Activated gamma-delta T cell treated with Interleukin-2 at 50 U/mL for 16 hours (primary cell): ENCODE measurements at regions not wholly inside any gene's neighbourhood (a gene's known extent, or its start where the extent isn't known, plus 50 kb on each side); places are given as distances from the start of the nearest gene placed in this dataset.
"Not testable (repeated sequence)": the region's sequence is repeated elsewhere in the genome, so short reads cannot be mapped to it uniquely, and the experiment has no call there.

Experiments
- DNase-seq: peaks from one replicate; pipeline ENCODE4 v3.0.0-alpha.2; 2020

GRCh38 chr12:116434155-116435011 lies 124.8 kb upstream of the MAP1LC3B2 start:
- DNase-seq = no peak

- DNase-seq = no peak
These were observed 123.2 kb upstream of the MAP1LC3B2 start for GRCh38 chr12:116435984-116436383.

- DNase-seq = no peak
These were observed 122.5 kb upstream of the MAP1LC3B2 start for GRCh38 chr12:116436561-116437249.

- no peak for DNase-seq
These were observed 117.9 kb upstream of the MAP1LC3B2 start for GRCh38 chr12:116441292-116441691.

- DNase-seq = no peak
These were observed 116.9 kb upstream of the MAP1LC3B2 start for GRCh38 chr12:116442304-116442703.

GRCh38 chr12:116442946-116443345 lies 116.2 kb upstream of the MAP1LC3B2 start:
- DNase-seq = no peak

GRCh38 chr12:116443821-116444589 lies 115.2 kb upstream of the MAP1LC3B2 start:
- no peak for DNase-seq

GRCh38 chr12:116444590-116444943 lies 114.6 kb upstream of the MAP1LC3B2 start:
- DNase-seq = no peak

- no peak for DNase-seq
These were observed 110.9 kb upstream of the MAP1LC3B2 start for GRCh38 chr12:116448165-116448739.

- DNase-seq = no peak
These were observed 108.7 kb upstream of the MAP1LC3B2 start for GRCh38 chr12:116450406-116450910.

GRCh38 chr12:116452975-116453374 lies 106.2 kb upstream of the MAP1LC3B2 start:
- DNase-seq = not testable (repeated sequence)

GRCh38 chr12:116453631-116454030 lies 105.5 kb upstream of the MAP1LC3B2 start:
- DNase-seq = no peak

GRCh38 chr12:116454076-116454475 lies 105.1 kb upstream of the MAP1LC3B2 start:
- no peak for DNase-seq

- no peak for DNase-seq
These were observed 104.2 kb upstream of the MAP1LC3B2 start for GRCh38 chr12:116454950-116455447.

- no peak for DNase-seq
These were observed 103.4 kb upstream of the MAP1LC3B2 start for GRCh38 chr12:116455540-116456329.

GRCh38 chr12:116456330-116457082 lies 102.7 kb upstream of the MAP1LC3B2 start:
- no peak for DNase-seq

- DNase-seq = no peak
These were observed 100.7 kb upstream of the MAP1LC3B2 start for GRCh38 chr12:116458492-116458891.

GRCh38 chr12:116459011-116459875 lies 99.9 kb upstream of the MAP1LC3B2 start:
- no peak for DNase-seq

- no peak for DNase-seq
These were observed 99.1 kb upstream of the MAP1LC3B2 start for GRCh38 chr12:116459916-116460663.
